GM19240 (cell line): ENCODE measurements at regions not wholly inside any gene's neighbourhood (a gene's known extent, or its start where the extent isn't known, plus 50 kb on each side); places are given as distances from the start of the nearest gene placed in this dataset.
"Not testable (repeated sequence)": the region's sequence is repeated elsewhere in the genome, so short reads cannot be mapped to it uniquely, and the experiment has no call there.

Source experiments
- DNase-seq: peaks from one replicate; pipeline ENCODE4 v3.0.0; 2011; ENCODE audit warnings: low spot score; ENCODE audit not compliant: insufficient read length

GRCh38 chr1:29697391-29697780 is 461.1 kb downstream of the PTPRU start:
- DNase-seq: no peak

DNA sequence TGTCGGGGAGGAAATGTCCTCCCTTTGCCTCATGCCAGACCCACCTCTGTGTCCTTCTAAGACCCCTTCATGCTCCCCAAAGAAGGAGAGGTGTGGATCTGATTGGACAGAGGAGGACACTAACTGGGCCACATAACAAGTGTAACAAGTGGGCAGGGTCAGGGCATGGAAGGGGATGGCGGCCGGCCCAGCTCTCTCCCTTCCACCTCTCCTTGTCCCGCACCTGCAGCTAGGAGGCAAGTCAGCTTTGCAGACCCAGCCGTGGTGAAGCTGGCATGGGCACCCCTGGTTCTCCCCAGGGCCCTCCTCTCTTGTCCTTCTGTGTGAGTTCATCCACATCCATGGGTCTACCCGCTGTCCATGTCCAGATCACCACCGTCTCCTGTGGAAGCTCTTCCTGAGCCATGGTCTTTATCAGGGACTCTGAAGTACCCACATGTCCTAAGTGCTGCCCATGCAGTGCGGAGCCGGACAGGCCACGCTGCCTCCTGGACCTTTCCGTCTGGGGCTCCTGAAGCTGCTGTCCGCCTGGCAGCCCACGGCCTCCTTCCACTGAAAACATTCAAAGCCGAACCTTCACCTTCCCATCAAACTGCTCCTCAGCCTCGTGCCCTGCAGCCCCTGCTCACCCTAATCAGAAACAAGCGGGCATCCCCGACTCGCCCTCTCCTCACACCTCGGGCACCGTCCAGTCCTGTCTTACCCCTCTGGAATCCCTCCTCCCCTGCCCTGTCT is 460.5 kb downstream of the PTPRU start:
- no peak for DNase-seq

DNA sequence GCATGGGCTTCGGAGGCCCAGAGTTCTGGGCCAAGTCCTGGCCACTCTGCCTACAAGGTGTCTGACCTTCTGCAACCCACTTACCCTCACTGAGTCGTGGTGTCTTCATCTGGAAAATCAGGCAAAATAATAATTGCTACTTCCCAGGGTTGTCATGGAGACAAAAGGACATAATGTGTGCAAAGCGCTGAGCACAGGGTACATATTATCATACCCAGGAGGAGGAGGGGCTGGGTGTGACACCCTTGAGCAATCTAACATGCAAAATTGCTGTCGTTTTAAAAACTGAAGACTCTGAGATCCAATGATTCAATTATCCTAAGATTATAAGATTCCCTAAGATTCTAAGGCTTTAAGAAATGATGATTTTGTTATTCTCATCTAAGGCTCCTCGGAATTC is 459.5 kb downstream of the PTPRU start:
- no peak for DNase-seq

DNA sequence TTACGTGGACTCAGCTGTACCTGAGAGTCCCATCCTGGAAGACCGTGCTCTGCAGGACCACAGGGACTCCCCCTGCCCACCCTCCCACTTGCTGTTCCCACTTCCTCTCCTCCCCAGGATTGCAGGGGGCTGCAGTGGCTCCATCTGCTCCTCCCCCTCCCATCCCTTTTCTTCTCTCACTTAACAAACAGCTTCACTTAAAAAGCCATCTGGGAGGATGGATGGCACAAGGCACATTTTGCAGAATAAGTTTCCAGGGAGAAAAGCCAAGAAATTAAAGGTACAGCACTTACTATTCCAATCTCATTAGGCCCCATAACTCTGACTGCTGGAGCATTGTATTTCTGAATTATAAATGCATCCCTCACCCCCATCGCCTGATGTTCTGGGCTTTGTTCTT is 458.7 kb downstream of the PTPRU start:
- DNase-seq: no peak

GRCh38 chr1:29691499-29691898 is 455.2 kb downstream of the PTPRU start:
- DNase-seq: no peak

DNA sequence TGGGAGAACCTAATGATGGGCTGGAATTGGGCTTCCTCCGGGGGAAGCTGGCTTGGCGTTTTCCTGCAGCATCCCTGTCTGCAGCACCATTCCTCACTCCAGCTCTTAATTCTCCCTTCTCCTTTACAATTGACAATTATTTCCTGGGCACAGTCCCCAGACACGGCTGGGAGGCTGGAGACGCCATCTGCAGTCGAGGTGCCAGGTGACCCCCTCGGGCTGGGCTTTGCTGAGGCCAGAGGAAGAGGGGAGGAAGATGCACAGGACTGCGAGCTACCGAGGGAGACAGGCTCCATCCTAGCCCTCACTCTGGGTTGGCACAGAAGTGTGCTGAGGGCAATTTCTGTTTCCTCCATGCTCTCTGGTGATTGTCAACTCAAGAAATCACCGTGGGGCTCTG is 453.8 kb downstream of the PTPRU start:
- no peak for DNase-seq

- DNase-seq: no peak
Measured at GRCh38 chr1:29689372-29690030, 453.2 kb downstream of the PTPRU start.

DNA sequence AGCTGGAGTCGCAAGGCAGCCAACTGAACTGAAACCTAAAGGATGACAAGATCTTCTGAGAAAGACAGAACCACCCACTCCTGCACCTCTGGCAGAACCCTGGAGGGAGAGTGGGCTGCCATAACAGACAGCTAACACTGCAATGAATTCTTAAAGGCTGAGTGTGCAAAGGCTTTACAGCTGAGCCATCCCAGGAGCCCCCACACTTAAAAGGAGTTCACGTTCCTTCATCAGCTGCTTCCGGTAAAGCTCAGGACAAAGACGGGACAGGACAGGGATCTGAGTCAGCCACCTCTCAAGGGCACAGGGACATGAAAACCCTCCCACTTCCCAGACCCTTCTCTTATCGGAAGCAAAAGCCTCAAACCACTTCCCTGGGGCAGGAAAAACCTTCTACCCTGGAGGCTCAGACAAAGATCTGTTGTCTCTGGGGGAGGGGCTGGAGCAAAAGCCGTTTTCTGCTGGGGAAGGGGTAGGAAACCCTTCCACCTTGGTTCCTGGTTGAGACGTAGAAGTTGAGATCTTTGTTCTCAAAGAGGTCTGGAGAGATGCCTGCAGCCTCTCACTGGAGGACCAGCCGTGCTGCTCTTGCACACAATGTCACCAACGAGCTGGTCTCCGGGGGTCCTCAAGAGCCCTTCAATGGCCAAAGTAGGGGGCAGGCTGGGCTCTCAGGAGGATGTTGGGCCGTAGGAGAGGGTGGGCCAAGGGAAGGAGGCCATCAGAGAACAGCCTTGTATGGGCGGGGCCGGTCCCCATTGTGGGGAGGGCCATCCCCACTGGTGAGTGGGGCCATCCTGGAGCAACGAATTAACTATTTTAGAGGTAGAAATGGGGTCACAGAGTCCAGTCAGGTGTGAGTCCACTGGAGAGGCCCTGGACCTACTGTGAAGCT is 452.4 kb downstream of the PTPRU start:
- DNase-seq: peak; percentile 34

- no peak for DNase-seq
Measured at GRCh38 chr1:29687601-29688244, 451.4 kb downstream of the PTPRU start.

DNA sequence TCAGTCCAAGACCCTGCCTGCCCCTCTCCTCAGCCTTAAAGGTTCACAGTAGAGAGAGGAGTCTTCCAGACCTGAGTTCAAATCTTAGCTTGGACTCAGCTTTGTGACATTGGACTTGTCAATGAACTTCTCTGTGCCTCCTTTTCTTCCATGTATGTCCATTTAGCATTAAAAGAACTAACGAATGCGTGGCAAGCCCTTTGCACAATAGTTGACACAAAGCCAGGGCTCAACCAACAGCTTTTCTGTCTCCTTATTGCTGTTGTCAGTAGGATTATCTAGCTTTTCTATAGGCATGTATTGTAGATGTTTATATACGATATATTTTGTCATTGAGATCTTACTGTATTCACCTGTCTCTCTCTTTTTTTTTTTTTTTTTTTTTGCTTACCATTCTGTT is 450.8 kb downstream of the PTPRU start:
- DNase-seq: no peak

DNA sequence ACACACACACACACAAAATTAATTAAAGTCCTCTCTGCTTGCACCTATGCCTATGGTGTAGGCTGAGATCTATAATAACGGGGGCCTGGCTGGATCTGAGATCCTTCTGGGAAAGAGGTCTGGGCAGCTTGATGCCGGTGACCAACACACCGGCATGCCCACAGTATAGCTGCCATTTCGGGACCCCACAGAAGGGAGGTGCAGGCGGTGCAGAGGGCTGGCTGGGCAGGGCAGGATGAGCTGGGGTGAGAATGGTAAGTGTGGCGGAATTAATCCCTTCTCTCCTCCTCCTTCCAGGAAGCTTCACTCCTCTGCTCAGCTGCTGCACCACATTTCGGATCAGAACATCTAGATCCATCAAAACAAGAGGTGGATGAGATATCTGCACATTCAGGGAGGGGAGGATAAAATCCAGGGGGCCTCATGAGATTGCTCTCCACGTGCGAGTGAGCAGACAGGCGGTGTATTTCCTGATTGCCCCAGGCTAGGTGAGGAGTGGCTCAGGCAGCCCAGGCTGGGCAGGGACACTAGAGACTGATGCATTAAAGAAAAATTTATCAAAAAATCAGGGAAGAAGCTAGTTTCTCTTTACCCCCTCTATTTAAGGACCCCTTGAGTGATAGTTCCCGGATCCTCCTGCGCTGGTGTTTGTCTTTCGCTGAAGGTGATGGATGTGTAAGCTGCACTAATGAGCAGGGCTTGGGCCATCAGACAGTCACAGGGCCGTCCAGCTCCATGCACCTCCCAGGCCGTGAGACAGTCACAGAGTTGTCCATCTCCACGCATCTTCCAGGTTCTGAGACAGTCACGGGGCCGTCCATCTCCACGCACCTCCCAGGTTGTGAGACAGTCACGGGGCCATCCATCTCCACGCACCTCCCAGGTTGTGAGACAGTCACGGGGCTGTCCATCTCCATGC is 449.9 kb downstream of the PTPRU start:
- no peak for DNase-seq

GRCh38 chr1:29685387-29685786 is 449.1 kb downstream of the PTPRU start:
- no peak for DNase-seq

DNA sequence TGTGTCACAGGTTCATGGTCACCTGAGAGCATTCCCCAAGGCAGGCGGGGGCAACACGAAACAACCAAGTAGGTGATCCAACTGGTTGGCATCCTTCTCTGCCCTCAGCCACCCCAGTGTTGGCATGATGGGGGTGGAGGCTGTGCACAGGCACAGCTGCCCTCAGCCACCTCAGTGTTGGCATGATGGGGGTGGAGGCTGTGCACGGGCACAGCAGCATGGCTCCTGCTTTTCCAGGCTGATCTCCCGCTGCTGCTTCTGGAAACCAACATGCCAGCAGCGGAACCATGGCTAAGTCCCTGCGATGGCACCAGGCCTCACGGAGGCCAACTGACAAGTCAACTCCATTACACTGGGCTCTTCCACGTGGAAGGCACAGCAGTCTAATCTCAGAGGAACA is 447.8 kb downstream of the PTPRU start:
- DNase-seq: no peak

DNA sequence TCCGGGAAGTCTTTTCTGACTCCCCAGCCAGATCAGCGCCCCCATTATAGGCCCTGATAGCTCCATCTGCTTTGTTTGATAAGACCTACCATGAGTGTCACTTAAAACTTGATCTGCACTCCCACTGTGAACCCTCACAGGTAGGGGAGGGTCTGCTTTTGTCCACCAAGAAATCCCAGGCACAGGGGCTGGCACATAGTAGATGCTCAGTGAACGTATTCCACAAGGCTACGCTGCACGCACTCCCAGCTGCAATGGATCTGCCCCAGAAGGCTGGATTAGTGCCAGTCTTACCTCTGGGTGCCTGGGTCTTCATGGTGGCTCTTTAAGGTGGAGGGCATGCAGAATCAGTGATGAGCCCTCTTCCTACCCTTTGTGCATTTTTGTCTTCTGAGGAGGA is 447.1 kb downstream of the PTPRU start:
- DNase-seq: no peak

DNA sequence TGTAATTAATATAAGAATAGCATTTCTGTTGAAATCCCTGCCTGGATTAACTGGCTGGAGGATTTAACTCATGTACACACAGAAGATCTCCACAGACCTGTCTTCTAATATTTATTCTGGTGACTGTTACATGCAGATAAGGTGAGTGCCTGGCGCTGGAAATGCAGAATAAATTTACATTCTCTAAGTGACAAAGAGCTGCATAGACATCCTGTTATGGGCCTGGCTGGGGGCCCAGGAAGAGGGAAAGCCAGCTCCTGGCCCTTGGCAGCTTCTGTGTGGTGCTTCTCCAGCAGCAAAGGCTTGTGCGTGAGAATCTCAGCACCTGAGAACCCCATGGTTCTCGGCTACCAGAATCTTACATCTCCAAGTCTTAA is 446.6 kb downstream of the PTPRU start:
- DNase-seq: no peak

GRCh38 chr1:29682171-29682918 is 446.0 kb downstream of the PTPRU start:
- no peak for DNase-seq

GRCh38 chr1:29681416-29681815 is 445.1 kb downstream of the PTPRU start:
- DNase-seq: not testable (repeated sequence)

DNA sequence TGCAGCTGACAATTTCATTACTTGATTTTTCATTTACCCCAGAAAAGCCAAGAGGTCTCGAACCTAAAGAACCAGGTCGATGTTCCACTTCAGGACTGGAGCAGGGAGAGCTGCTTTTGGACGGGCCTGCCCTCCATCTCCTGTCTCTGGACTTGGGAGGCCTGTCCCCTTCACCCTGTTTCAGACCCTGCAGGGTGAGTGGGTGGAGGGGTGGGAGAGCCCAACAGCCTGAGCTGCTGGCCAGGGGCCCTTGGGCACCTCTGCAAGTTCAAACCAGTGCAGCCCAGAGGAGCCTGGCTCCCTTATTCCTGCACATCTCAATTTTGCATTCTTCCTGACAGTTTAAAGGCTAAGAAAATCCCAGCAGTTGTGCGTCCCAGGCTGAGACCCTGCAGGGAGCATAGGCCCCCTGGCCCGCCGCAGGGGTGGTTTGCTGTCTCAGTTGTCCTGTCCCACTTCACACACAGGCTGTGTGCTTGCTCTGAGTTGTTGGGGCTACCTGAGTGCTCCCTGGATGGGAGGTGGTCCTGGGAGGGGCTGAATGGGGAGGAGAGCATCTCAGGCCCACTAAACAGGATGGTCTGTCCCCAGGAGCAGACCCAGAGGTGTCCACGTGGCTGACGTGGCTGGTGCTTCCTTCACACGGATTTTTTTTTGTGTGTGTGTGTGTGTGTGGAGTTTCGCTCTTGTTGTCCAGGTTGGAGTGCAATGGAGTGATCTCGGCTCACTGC is 443.7 kb downstream of the PTPRU start:
- DNase-seq: no peak

- no peak for DNase-seq
Measured at GRCh38 chr1:29679316-29679715, 443.0 kb downstream of the PTPRU start.
